Endothelial cell of umbilical vein (primary cell): ENCODE measurements at regions not wholly inside any gene's neighbourhood (a gene's known extent, or its start where the extent isn't known, plus 50 kb on each side); places are given as distances from the start of the nearest gene placed in this dataset.

Experiments used
- BruUV-seq: library from RNA; stranded (reverse); fragments of 400-500 nt; replicated peaks from 2 replicates; lab custom pipeline; 2021; lab: Mats Ljungman, UMichigan
- CTCF ChIA-PET: fragments of 300-600, 350-600 bp; sonication (Branson Sonifier 250); formaldehyde crosslinking; loops from one replicate; lab custom pipeline; 2021; ENCODE audit warnings: antibody characterized with exemption, inconsistent platforms; lab: Charles Lee
- POLR2A ChIA-PET: fragments of 300-600, 350-600 bp; sonication (Branson Sonifier 250); formaldehyde crosslinking; loops from one replicate; lab custom pipeline; 2021; ENCODE audit warnings: antibody characterized with exemption, inconsistent platforms; lab: Charles Lee
- DNase-seq: peaks from one replicate; pipeline ENCODE4 v3.0.0-alpha.2; 2011; ENCODE audit warnings: low read depth, low spot score
- FAIRE-seq: peaks from 2 replicates; lab custom pipeline; 2011; peaks lifted over from hg19 to GRCh38; lab: Jason Lieb, UNC
- H2AFZ ChIP-seq: 2 replicates; pipeline ENCODE4 v1.6.0; 2012; ENCODE audit warnings: low read depth, low read length, control low read depth, inconsistent platforms
- H3K27ac ChIP-seq: 2 replicates; pipeline ENCODE4 v1.5.1; 2011; ENCODE audit warnings: low read depth, mild to moderate bottlenecking, control low read depth, low read length, moderate library complexity; ENCODE audit not compliant: insufficient read depth
- H3K27me3 ChIP-seq, 2 experiments: 2 replicates each; pipeline versions ENCODE4 v1.6.0 to v1.6.1; 2011; ENCODE audit warnings: low read length in 2 of 2, mixed read lengths in 1 of 2; ENCODE audit not compliant: control insufficient read depth in 2 of 2, insufficient read depth in 2 of 2
- H3K36me3 ChIP-seq, 2 experiments: 2 replicates in 1 of 2; 3 replicates in 1 of 2; pipeline ENCODE4 v1.5.1; 2011; ENCODE audit warnings: low read length in 2 of 2, mild to moderate bottlenecking in 1 of 2, moderate library complexity in 1 of 2; ENCODE audit not compliant: control insufficient read depth in 2 of 2, insufficient read depth in 2 of 2; ENCODE audit errors: extremely low read depth in 1 of 2
- H3K4me1 ChIP-seq: 3 replicates; pipeline ENCODE4 v1.5.1; 2011; ENCODE audit warnings: mild to moderate bottlenecking, low read length; ENCODE audit not compliant: control insufficient read depth, insufficient read depth; ENCODE audit errors: extremely low read depth
- H3K4me2 ChIP-seq: 2 replicates; pipeline ENCODE4 v1.6.1; 2011; ENCODE audit warnings: low read length, control low read depth, mixed read lengths; ENCODE audit not compliant: insufficient read depth
- H3K4me3 ChIP-seq, 3 experiments: fragments of 200-600 bp in 1 of 3; sonication (generic), shearing (Covaris generic) in 1 of 3; replicated peaks in 1 of 3; 2 replicates each; pipeline ENCODE4 v1.5.1; 2011 to 2016; ENCODE audit warnings: control low read depth in 3 of 3, low read length in 3 of 3, mild to moderate bottlenecking in 2 of 3, inconsistent platforms in 1 of 3, low read depth in 1 of 3, moderate library complexity in 1 of 3; ENCODE audit not compliant: insufficient read depth in 1 of 3
- H3K79me2 ChIP-seq: 2 replicates; pipeline ENCODE4 v1.6.0; 2012; ENCODE audit warnings: low read length, inconsistent platforms; ENCODE audit not compliant: control insufficient read depth, insufficient read depth
- H3K9ac ChIP-seq: replicated peaks from 2 replicates; pipeline ENCODE3; 2011; ENCODE audit warnings: low read length, control low read depth; ENCODE audit not compliant: insufficient read depth; ENCODE audit errors: extremely low read depth
- H3K9me1 ChIP-seq: replicated peaks from 3 replicates; pipeline ENCODE4 v1.6.0; 2011; ENCODE audit warnings: mild to moderate bottlenecking, low read length; ENCODE audit not compliant: control insufficient read depth, insufficient read depth; ENCODE audit errors: extremely low read depth
- H3K9me3 ChIP-seq: replicated peaks from 2 replicates; pipeline ENCODE4 v1.5.1; 2012; ENCODE audit warnings: low read length, inconsistent platforms; ENCODE audit not compliant: control insufficient read depth, insufficient read depth
- H4K20me1 ChIP-seq: replicated peaks from 2 replicates; pipeline ENCODE3; 2011; ENCODE audit warnings: mild to moderate bottlenecking, low read length; ENCODE audit not compliant: control insufficient read depth, insufficient read depth; ENCODE audit errors: extremely low read depth
- CTCF ChIP-seq, 2 donors: IDR thresholded peaks; 1 replicate in 1 of 2; 2 replicates in 1 of 2; pipeline ENCODE4 v1.5.1; 2011; ENCODE audit warnings: low read length in 2 of 2, mild to moderate bottlenecking in 2 of 2, moderate library complexity in 2 of 2, control low read depth in 1 of 2, inconsistent platforms in 1 of 2, low read depth in 1 of 2; ENCODE audit not compliant: insufficient read depth in 1 of 2; ENCODE audit errors: extremely low read depth in 1 of 2
- EZH2 ChIP-seq: IDR thresholded peaks from 2 replicates; pipeline ENCODE4 v1.6.1; 2012; ENCODE audit warnings: borderline replicate concordance, low read depth, mild to moderate bottlenecking, moderate library complexity, low read length, inconsistent platforms; ENCODE audit not compliant: severe bottlenecking
- FOS ChIP-seq: IDR thresholded peaks from 2 replicates; pipeline ENCODE4 v1.6.1; 2011; ENCODE audit warnings: mild to moderate bottlenecking, low read length, moderate library complexity, borderline replicate concordance; ENCODE audit not compliant: insufficient read depth
- GATA2 ChIP-seq: IDR thresholded peaks from 2 replicates; pipeline ENCODE4 v1.7.0; 2011; ENCODE audit warnings: low read depth, mild to moderate bottlenecking, moderate library complexity, mixed read lengths, low read length; ENCODE audit not compliant: insufficient read length, insufficient read depth
- JUN ChIP-seq: IDR thresholded peaks from 2 replicates; pipeline ENCODE4 v1.6.1; 2011; ENCODE audit warnings: borderline replicate concordance, low read depth; ENCODE audit not compliant: insufficient read length, insufficient read depth
- MAX ChIP-seq: IDR thresholded peaks from 2 replicates; pipeline ENCODE4 v1.6.1; 2011; ENCODE audit not compliant: insufficient read depth, insufficient read length
- MYC ChIP-seq: IDR thresholded peaks from one replicate; pipeline ENCODE4 v1.6.1; 2011; ENCODE audit warnings: mild to moderate bottlenecking, low read depth, low read length
- POLR2AphosphoS5 ChIP-seq: IDR thresholded peaks from 2 replicates; pipeline ENCODE4 v1.6.1; 2012; ENCODE audit warnings: low read depth, mild to moderate bottlenecking, control low read depth, low read length, moderate library complexity; ENCODE audit not compliant: insufficient read depth
- dilution Hi-C: fragments of 300-500 bp; cut with MboI; formaldehyde crosslinking; loops from one replicate; pipeline ENCODE4 v1.15.0; 2019; ENCODE audit warnings: low sequenced_read_pairs; ENCODE audit not compliant: extremely low pct_ligation_motif_present
- intact Hi-C: fragments of 100-400 bp; cut with micrococcal nuclease; formaldehyde crosslinking; loops from one replicate; pipeline ENCODE4 v1.10.0; 2022

- Histone ChIP-seq H3K79me2 (no peaks in the 10 kb centered on the region), H3K27me3 (no peaks in the 10 kb centered on the region), H3K9me3 (peaks cover 10% of the 10 kb centered on the region), H3K4me1 (no peaks in the 10 kb centered on the region), H3K27ac (no peak overlapping the region), H3K36me3 (no peaks in the 10 kb centered on the region), H3K9ac (no peak overlapping the region), H3K9me1 (no peaks in the 10 kb centered on the region), H3K4me3 (no peak overlapping the region), H2AFZ (no peak overlapping the region), H3K4me2 (no peak overlapping the region), H4K20me1 (no peaks in the 10 kb centered on the region)
- intact Hi-C loops (no loop called here), dilution Hi-C loops (no loop called here)
- TF ChIP-seq GATA2 (no peak), POLR2AphosphoS5 (no peak), CTCF (IDR thresholded peaks at IDR 0.05; ENCODE audit: extremely low read depth in 1 of 2, insufficient read depth in 1 of 2, low read depth in 1 of 2, low read length in 2 of 2) (no peak), MYC (no peak), JUN (no peak), EZH2 (no peak), FOS (no peak), MAX (no peak)
- POLR2A ChIA-PET, result no interaction called here
- CTCF ChIA-PET, result no interaction called here
- no TSS peak for BruUV-seq
- no peak for DNase-seq
- no peak for FAIRE-seq
These were observed 808.1 kb downstream of the RNF144A start for GRCh38 chr2:7725171-7725849.
